Lung microvascular endothelial cell (primary cell): ENCODE measurements at regions not wholly inside any gene's neighbourhood (a gene's known extent, or its start where the extent isn't known, plus 50 kb on each side); places are given as distances from the start of the nearest gene placed in this dataset.
"Not testable (repeated sequence)": the region's sequence is repeated elsewhere in the genome, so short reads cannot be mapped to it uniquely, and the experiment has no call there.

Source experiments
- DNase-seq, 2 donors: peaks; one replicate each; pipeline versions ENCODE4 v3.0.0 to v3.0.0-alpha.2; 2010; ENCODE audit warnings: low read depth in 2 of 2

- not testable (repeated sequence) for DNase-seq
Observed at GRCh38 chr1:70747123-70747522, 300.5 kb downstream of the PTGER3 start.

- not testable (repeated sequence) for DNase-seq
Observed at GRCh38 chr1:70751676-70752287, 295.8 kb downstream of the PTGER3 start.

GRCh38 chr1:70754701-70755100, 292.9 kb downstream of the PTGER3 start:
- DNase-seq: no peak

GRCh38 chr1:70760154-70760553, 287.5 kb downstream of the PTGER3 start:
- DNase-seq: no peak

GRCh38 chr1:70762386-70762785, 285.2 kb downstream of the PTGER3 start:
- DNase-seq: no peak

GRCh38 chr1:70764747-70765146, 282.9 kb downstream of the PTGER3 start:
- DNase-seq: peak; percentile 7 to 9

- no peak for DNase-seq
Observed at GRCh38 chr1:70767377-70767776, 280.2 kb downstream of the PTGER3 start.

- no peak for DNase-seq
Observed at GRCh38 chr1:70768216-70768615, 279.4 kb downstream of the PTGER3 start.

GRCh38 chr1:70778056-70778762, 269.4 kb downstream of the PTGER3 start:
- DNase-seq: no peak

GRCh38 chr1:70778934-70779333, 268.7 kb downstream of the PTGER3 start:
- no peak for DNase-seq

GRCh38 chr1:70779571-70779970, 268.0 kb downstream of the PTGER3 start:
- no peak for DNase-seq

- DNase-seq: no peak
Observed at GRCh38 chr1:70785287-70785686, 262.3 kb downstream of the PTGER3 start.

GRCh38 chr1:70790232-70790923, 257.2 kb downstream of the PTGER3 start:
- no peak for DNase-seq

- not testable (repeated sequence) for DNase-seq
Observed at GRCh38 chr1:70795064-70795463, 252.6 kb downstream of the PTGER3 start.

- DNase-seq: not testable (repeated sequence)
Observed at GRCh38 chr1:70796298-70796697, 251.3 kb downstream of the PTGER3 start.

GRCh38 chr1:70802625-70803024, 245.0 kb downstream of the PTGER3 start:
- DNase-seq: not testable (repeated sequence)

- no peak for DNase-seq
Observed at GRCh38 chr1:70805641-70806040, 242.0 kb downstream of the PTGER3 start.

GRCh38 chr1:70807088-70807664, 240.4 kb downstream of the PTGER3 start:
- DNase-seq: no peak

GRCh38 chr1:70809069-70809468, 238.5 kb downstream of the PTGER3 start:
- DNase-seq: no peak

- DNase-seq: no peak
Observed at GRCh38 chr1:70811815-70812214, 235.8 kb downstream of the PTGER3 start.

GRCh38 chr1:70812442-70813109, 235.0 kb downstream of the PTGER3 start:
- no peak for DNase-seq

GRCh38 chr1:70818401-70818800, 229.2 kb downstream of the PTGER3 start:
- peak in 1 of 2 donors; percentile 15 for DNase-seq
